Ishikawa (cell line): ENCODE measurements at regions not wholly inside any gene's neighbourhood (a gene's known extent, or its start where the extent isn't known, plus 50 kb on each side); places are given as distances from the start of the nearest gene placed in this dataset.

ENCODE experiments used
- CEBPB ChIP-seq: IDR thresholded peaks from 2 replicates; pipeline ENCODE4 v1.6.1; 2012
- CREB1 ChIP-seq: IDR thresholded peaks from 2 replicates; pipeline ENCODE4 v1.6.1; 2012; ENCODE audit warnings: low read depth
- EGR1 ChIP-seq: IDR thresholded peaks from 2 replicates; pipeline ENCODE4 v1.6.1; 2012
- EP300 ChIP-seq: IDR thresholded peaks from 2 replicates; pipeline ENCODE4 v1.6.1; 2012; ENCODE audit warnings: borderline replicate concordance
- FOXM1 ChIP-seq: IDR thresholded peaks from 2 replicates; pipeline ENCODE4 v1.6.1; 2012; ENCODE audit warnings: low read depth, borderline replicate concordance
- NFIC ChIP-seq: IDR thresholded peaks from 2 replicates; pipeline ENCODE4 v1.6.1; 2012
- RAD21 ChIP-seq: IDR thresholded peaks from 2 replicates; pipeline ENCODE4 v1.6.1; 2012; ENCODE audit warnings: low read depth
- TAF1 ChIP-seq: IDR thresholded peaks from 2 replicates; pipeline ENCODE4 v1.6.1; 2012; ENCODE audit warnings: low read depth, mild to moderate bottlenecking
- TCF12 ChIP-seq: IDR thresholded peaks from 2 replicates; pipeline ENCODE4 v1.6.1; 2012; ENCODE audit warnings: low read depth
- TEAD4 ChIP-seq: IDR thresholded peaks from 2 replicates; pipeline ENCODE4 v1.6.1; 2012
- YY1 ChIP-seq: IDR thresholded peaks from 2 replicates; pipeline ENCODE4 v1.6.1; 2012; ENCODE audit warnings: low read depth
- ZBTB7A ChIP-seq: IDR thresholded peaks from 2 replicates; pipeline ENCODE4 v1.6.1; 2012; ENCODE audit warnings: low read depth
- TF ChIP-seq, protein P1 (sequence below): IDR thresholded peaks from 2 replicates; pipeline ENCODE4 v1.6.1; 2012
- TF ChIP-seq, protein P2 (sequence below): IDR thresholded peaks from 2 replicates; pipeline ENCODE4 v1.6.1; 2012
- TF ChIP-seq, protein P3 (sequence below): IDR thresholded peaks from 2 replicates; pipeline ENCODE4 v1.6.1; 2012; ENCODE audit warnings: low read depth, mild to moderate bottlenecking

DNA sequence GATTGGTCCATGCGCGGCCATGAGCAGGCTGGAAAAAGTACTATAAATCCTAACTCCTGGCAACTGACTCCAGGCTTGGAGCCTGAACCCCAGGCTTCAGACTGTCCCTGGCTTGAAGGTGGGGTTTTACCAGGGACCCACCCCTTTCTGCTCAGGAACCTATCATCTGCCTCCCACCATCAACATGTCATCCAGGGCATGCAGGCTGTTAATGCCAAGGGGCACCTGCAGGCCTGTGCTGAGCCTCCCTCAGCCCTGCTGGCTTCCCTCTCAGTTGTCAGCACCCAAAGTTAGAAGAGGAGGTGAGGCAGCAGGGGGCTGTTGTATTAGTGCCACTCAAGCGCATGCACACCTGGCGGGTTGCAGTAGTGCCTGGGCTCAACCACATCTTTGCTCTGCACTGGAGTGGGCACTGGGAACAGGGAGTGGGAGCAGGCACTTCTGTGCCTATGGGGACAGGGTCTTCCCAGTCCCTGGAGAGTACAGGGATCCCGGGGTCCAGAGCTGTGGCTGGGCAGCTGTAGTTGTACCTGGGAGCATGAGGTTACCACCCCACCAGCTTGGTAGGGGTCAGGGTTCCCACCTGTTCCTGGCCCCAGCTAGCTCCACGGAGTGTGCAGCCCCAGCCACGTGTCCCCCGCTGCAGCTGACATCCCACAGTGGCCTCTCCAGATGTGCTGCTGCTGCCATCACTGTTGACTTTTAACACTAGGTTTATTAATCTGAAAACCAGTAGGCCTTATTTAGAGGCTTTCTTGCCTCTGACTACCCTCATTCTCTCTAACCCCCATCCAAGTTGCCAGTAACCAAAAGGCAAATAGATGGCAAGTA is 306.2 kb upstream of the RIOK2 start:
- TF ChIP-seq NFIC (no peak), TCF12 (no peak), CEBPB (no peak), CREB1 (no peak), RAD21 (no peak), TEAD4 (no peak), FOXM1 (no peak), EGR1 (no peak), ZBTB7A (no peak), EP300 (no peak), YY1 (no peak), TAF1 (no peak)
- TF ChIP-seq, protein P1, sequence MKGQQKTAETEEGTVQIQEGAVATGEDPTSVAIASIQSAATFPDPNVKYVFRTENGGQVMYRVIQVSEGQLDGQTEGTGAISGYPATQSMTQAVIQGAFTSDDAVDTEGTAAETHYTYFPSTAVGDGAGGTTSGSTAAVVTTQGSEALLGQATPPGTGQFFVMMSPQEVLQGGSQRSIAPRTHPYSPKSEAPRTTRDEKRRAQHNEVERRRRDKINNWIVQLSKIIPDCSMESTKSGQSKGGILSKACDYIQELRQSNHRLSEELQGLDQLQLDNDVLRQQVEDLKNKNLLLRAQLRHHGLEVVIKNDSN, result no peak
- TF ChIP-seq, protein P2, sequence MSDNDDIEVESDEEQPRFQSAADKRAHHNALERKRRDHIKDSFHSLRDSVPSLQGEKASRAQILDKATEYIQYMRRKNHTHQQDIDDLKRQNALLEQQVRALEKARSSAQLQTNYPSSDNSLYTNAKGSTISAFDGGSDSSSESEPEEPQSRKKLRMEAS, result no peak
- TF ChIP-seq, protein P3, sequence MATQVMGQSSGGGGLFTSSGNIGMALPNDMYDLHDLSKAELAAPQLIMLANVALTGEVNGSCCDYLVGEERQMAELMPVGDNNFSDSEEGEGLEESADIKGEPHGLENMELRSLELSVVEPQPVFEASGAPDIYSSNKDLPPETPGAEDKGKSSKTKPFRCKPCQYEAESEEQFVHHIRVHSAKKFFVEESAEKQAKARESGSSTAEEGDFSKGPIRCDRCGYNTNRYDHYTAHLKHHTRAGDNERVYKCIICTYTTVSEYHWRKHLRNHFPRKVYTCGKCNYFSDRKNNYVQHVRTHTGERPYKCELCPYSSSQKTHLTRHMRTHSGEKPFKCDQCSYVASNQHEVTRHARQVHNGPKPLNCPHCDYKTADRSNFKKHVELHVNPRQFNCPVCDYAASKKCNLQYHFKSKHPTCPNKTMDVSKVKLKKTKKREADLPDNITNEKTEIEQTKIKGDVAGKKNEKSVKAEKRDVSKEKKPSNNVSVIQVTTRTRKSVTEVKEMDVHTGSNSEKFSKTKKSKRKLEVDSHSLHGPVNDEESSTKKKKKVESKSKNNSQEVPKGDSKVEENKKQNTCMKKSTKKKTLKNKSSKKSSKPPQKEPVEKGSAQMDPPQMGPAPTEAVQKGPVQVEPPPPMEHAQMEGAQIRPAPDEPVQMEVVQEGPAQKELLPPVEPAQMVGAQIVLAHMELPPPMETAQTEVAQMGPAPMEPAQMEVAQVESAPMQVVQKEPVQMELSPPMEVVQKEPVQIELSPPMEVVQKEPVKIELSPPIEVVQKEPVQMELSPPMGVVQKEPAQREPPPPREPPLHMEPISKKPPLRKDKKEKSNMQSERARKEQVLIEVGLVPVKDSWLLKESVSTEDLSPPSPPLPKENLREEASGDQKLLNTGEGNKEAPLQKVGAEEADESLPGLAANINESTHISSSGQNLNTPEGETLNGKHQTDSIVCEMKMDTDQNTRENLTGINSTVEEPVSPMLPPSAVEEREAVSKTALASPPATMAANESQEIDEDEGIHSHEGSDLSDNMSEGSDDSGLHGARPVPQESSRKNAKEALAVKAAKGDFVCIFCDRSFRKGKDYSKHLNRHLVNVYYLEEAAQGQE, result no peak

DNA sequence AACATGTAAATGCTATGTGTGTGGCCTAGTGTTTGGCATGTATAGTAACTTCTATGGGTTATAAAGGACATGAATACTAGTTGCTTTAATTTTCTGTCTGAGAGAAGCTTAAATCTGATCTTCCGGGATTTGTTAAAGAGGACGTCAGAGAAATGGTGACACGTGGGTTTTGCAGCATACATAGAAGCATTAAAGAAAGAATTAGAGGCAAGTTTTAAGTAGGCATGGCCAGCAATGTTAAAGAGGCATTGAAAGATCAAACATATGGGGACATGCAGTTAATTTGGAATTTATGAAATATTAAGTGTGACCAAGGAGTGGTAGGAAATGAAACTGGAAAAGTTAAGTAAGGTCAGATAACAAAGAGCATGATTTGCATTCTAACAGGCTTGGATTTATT is 311.4 kb upstream of the RIOK2 start:
- no peak for TF ChIP-seq TEAD4
- TF ChIP-seq, protein P2, result no peak
- no peak for TF ChIP-seq YY1

DNA sequence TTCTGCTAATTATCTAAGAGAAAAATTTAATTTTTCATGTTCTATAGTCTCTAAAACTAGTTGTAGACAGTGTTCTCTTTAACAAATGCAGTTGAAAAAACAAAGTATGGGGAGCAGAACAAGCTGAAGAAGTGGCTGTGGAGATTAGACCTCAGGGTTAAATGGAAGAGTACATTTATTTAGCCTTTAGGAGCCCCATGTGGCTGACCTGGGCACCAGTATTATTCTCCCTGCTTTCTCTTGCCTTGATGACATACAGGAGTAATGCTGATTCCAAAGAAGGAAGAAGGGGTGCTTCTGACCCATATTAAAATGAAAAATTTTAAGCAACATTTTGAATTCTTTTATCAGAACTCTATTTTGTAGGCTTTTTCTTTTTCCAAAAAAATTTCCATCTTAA is 312.3 kb upstream of the RIOK2 start:
- TF ChIP-seq TEAD4 (no peak), FOXM1 (no peak), CREB1 (no peak), EGR1 (no peak), YY1 (no peak), NFIC (no peak), TAF1 (no peak)
- TF ChIP-seq, protein P3, result no peak
- TF ChIP-seq, protein P2, result no peak
- TF ChIP-seq, protein P1, result no peak

DNA sequence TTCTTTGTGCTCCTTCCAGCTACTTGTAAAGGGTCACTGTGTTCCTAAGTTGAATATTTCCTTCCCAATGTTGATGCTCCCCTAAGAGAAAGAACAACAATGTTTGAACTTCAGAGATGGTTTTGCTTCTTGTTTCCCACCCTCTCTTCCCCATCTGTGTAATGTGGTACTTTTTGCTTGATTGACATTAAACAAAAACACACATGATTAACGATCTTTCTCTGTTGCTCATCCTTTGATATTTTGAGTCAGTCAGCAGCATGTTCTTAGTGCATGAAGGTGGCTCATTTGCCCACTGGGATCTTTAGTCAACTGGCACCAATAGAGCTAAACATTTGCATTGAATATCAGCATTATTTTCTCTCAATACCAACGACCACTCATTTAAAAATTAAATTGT is 313.0 kb upstream of the RIOK2 start:
- TF ChIP-seq, protein P3, result no peak
- TF ChIP-seq EGR1, result no peak
- TF ChIP-seq NFIC, result no peak
- TF ChIP-seq CEBPB, result no peak
- no peak for TF ChIP-seq EP300
- TF ChIP-seq RAD21, result no peak
- no peak for TF ChIP-seq FOXM1
- TF ChIP-seq, protein P2, result no peak
- no peak for TF ChIP-seq CREB1
- no peak for TF ChIP-seq YY1
- no peak for TF ChIP-seq TEAD4
